ENCODE measurements at regions not wholly inside any gene's neighbourhood (a gene's known extent, or its start where the extent isn't known, plus 50 kb on each side); places are given as distances from the start of the nearest gene placed in this dataset.

GRCh38 chr13:50152224-50152623 is 137.0 kb downstream of the KCNRG start:
- TF ChIP-seq CTCF (IDR thresholded peaks at IDR 0.05) (no peak), ZFX (IDR thresholded peaks at IDR 0.05; ENCODE audit: borderline replicate concordance) (no peak)
